Epidermal melanocyte (primary cell): ENCODE measurements at regions not wholly inside any gene's neighbourhood (a gene's known extent, or its start where the extent isn't known, plus 50 kb on each side); places are given as distances from the start of the nearest gene placed in this dataset.
"Not testable (repeated sequence)": the region's sequence is repeated elsewhere in the genome, so short reads cannot be mapped to it uniquely, and the experiment has no call there.

ENCODE experiments used
- DNase-seq: peaks from one replicate; pipeline ENCODE4 v3.0.0; 2011; ENCODE audit warnings: low spot score; ENCODE audit not compliant: insufficient read length

GRCh38 chr18:65671621-65672415 lies 79.0 kb upstream of the CDH7 start:
- DNase-seq: no peak

DNA sequence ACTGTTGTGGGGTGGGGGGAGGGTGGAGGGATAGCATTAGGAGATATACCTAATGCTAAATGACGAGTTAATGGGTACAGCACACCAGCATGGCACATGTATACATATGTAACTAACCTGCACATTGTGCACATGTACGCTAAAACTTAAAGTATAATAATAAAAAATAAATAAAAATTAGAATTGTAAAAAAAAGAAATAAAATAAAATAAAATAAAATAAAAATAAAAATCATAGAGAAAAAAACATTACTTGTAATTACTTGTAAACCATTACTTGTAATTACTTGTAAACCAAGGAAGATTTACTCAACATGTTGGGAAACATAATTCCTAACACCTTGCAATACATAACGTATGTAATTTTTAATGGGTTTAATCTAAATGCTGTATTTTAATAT lies 80.7 kb upstream of the CDH7 start:
- DNase-seq: not testable (repeated sequence)

DNA sequence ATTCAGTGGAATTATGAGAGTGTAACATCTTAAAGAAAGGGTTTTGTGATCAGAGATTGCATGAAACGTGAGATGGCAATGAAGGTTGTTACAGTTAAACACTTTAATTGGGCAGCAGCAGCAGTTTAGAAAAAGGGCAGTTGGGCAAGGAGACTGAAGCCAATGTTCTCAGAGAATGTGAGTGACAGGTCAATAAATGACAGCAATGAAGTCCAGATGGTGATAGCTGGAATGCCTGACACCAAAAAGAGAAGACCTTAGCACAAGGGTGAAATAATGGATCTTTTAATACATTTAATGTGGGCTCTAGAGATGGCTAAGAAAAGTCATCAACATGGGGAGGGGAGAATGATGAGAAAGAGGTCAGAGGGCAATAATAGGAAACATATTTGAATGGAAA lies 89.4 kb upstream of the CDH7 start:
- no peak for DNase-seq

DNA sequence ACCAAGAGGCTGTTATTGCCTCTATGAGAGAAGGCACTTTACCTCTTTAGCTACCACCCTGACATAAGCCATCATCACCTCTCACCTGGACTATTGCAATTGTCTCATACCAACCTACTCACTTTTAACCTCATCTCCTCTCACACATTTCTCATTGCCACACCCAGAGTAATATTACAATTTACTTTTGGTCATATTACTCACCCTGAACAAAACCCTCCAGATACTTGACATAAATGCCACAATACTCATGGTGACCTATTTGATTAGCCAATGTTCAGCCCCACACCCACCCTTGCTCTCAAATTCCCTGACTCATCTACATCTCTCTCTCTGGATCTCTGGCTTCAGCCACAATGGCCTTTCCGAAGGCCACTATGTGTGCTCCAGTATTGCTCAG lies 90.9 kb upstream of the CDH7 start:
- DNase-seq: no peak

- DNase-seq: no peak
Observed at GRCh38 chr18:65659312-65659711, 91.5 kb upstream of the CDH7 start.

DNA sequence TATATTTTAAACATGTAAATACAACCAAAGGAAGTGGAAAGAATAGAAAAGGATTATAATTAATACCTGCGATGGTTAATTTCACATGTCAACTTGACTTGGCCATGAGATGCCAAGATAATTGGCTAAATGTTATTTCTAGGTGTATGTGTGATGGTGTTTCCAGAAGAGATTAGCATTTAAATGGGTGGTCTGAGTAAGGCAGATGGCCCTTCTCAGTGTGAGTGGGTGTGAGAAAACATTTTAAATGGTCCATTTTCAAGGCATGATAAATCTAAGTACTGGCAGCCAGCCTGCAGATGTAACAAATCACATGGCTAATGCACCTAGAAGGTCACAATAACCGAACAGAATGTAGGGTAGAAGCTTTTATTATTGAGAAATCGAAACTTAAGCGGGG lies 99.6 kb upstream of the CDH7 start:
- no peak for DNase-seq

DNA sequence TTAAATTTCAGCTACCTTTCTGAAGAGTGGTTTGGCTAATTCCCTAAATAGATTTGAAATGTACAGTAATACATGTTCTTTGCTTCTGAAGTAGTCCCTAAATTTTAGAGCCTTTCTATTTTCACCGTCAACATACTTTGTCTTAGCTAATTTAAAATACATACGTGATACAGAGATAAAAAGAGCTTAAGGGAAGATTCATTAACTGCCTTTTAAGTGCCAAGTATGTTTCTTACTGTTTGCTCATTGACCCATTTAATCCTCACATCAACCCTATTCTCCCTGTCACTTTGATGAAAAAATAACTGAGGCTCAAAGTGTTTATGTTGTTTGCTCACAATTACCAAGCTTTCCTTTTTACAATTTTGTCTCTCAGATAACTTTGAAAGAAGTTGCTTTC lies 118.6 kb upstream of the CDH7 start:
- DNase-seq: no peak

DNA sequence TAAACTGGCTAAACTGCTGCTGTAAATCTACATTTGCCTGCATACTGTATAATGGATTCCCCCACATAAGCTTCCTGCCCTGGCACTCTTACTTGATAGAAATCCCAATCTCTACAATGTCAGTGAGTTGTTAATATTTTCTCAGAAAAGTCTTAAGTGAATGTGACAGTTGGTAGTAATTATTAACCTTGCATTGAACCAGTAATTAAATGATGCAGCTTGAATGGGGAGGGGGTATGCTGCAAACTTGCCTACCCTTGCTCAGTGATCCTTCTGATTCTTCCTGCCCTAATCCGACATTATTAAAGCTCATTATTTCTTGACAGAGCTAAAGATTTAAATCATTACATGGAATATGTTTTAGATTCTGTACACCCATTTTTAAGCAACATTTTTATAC lies 119.0 kb upstream of the CDH7 start:
- DNase-seq: no peak

DNA sequence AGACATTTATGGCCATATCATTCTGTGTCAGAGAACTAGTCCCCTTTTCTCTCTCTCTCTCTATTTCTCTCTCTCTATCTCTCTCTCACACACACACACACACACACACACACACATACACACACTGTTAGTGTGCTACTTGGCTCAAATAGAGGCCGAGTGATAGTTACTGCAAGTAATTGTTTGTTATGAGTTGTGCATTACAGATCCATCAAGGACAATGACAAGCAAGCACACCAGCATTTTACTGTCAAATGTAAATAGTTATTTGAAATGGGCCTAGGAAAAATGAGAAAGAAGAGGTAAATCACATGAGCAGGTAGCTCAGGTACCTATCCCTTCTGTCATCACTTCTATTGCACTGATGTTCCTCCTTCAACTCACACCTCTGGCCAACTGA lies 122.4 kb upstream of the CDH7 start:
- no peak for DNase-seq

- DNase-seq: no peak
Observed at GRCh38 chr18:65623676-65624075, 127.1 kb upstream of the CDH7 start.

GRCh38 chr18:65622436-65622835 lies 128.4 kb upstream of the CDH7 start:
- no peak for DNase-seq

GRCh38 chr18:65620076-65620696 lies 130.6 kb upstream of the CDH7 start:
- DNase-seq: no peak

GRCh38 chr18:65610939-65611338 lies 139.9 kb upstream of the CDH7 start:
- DNase-seq: no peak

GRCh38 chr18:65608471-65608870 lies 142.3 kb upstream of the CDH7 start:
- no peak for DNase-seq

- no peak for DNase-seq
Observed at GRCh38 chr18:65607161-65607560, 143.7 kb upstream of the CDH7 start.

DNA sequence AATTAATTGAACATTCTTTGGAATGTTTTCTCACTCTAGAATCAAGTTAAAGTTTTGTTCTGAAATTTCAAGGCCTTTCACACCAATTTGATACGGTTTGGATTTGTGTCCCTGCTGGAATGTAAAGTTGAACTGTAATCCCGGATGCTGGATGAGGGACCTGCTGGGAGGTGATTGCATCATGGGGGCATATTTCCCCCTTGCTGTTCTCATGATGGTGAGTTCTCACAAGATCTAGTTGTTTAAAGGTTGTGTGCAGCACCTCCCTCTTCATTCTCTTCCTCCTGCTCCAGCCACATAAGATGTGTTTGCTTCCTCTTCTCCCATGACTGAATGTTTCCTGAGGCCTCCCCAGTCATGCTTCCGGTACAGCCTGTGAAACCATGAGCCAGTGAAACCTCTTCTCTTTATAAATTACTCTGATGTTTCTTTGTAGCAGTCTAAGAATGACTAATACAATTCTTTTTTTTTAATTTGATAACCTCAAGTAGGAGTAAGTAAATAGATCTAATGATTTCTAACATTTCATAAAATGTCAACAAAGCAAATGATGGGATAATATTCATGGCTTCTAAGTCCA lies 144.2 kb upstream of the CDH7 start:
- no peak for DNase-seq

DNA sequence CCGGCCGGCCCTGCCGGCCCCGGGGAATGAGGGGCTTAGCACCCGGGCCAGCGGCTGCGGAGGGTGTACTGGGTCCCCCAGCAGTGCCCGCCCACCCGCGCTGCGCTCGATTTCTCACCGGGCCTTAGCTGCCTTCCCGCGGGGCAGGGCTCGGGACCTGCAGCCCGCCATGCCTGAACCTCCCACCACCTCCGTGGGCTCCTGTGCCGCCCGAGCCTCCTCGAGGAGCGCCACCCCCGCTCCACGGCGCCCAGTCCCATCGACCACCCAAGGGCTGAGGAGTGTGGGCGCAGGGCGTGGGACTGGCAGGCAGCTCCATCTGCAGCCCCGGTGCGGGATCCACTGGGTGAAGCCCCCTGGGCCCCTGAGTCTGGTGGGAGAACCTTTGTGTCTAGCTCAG lies 145.5 kb upstream of the CDH7 start:
- DNase-seq: not testable (repeated sequence)

DNA sequence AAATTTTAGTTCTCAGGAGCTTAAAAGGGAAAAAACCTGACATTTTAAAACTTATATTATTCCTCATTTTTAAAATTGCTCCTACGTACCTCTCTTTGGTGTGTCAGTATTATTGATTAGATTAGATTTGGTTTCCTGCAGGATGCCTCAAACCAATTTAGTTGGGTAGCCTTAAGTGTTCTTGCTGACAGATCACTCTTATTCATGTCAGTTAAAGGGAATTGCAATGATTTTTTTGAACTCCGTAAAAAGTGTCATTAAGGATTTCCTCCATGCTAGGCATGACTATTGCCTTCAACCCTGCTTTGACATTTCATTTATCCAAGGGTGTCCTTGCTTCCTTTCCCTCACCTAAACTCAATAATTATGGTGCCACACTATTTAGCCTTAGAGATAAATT lies 149.0 kb upstream of the CDH7 start:
- no peak for DNase-seq

DNA sequence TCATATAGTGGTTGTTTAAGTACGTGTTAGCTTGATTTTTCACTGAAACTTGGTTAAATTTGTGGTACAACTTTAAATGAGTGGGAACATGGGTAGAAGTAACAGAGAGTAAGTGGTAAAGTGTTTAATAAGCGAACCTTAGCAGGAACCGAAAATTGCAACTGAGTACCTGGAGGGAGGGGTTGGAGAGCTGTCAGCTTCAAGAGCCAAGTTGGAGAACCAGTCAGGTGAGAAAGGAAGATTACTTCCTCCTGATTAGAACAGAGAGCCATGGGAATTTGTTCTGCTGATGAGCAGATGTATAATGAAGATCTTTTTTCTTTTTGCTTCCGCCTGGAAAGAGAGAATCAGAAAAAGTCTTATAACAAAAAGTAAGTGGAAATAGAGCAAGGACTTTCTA lies 158.4 kb upstream of the CDH7 start:
- no peak for DNase-seq

DNA sequence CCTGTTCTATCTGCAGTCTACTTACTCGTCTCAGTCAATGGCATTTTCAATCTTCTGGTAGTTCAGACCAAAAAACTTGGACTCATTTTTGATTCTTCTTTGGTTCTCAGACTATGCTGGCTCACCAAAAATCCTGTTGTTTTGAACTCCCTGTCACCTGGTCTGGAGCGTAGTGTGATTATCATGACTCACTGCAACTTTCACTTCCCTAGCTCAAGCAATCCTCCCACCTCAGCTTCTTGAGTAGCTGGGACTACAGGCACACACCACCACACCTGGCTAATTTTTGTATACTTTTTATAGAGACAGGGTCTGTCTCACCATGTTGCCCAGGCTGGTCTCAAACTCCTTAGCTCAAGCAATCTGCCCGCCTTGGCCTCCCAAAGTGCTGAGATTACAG lies 163.3 kb upstream of the CDH7 start:
- no peak for DNase-seq

- not testable (repeated sequence) for DNase-seq
Observed at GRCh38 chr18:65582094-65582493, 168.7 kb upstream of the CDH7 start.

DNA sequence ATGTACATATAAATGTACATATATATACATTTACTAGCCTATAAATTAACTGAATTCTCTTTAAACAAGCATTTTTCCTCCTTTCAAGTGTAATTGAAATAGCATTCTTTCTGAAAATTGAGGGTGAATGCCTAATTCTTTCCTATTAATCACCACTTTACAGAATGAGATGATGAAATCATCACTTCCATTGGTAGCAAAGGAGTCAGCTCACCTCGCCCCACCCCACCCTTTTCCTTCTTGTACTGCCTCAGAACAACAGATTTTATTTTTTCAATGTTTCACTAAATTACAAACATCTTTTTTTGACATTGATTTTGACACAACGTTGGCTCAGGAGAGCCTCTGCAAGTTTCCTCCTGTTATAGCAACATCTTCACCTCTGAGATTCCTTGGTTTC lies 181.9 kb upstream of the CDH7 start:
- DNase-seq: no peak

- no peak for DNase-seq
Observed at GRCh38 chr18:65567372-65567771, 183.4 kb upstream of the CDH7 start.
